PC-3 (cell line): ENCODE measurements at regions not wholly inside any gene's neighbourhood (a gene's known extent, or its start where the extent isn't known, plus 50 kb on each side); places are given as distances from the start of the nearest gene placed in this dataset.

Experiments used
- EZH2 ChIP-seq: fragments of 300-600 bp; sonication (generic); IDR thresholded peaks from one replicate; pipeline ENCODE4 v1.6.1; 2017; ENCODE audit warnings: antibody characterized with exemption, mild to moderate bottlenecking, low read length; ENCODE audit not compliant: unreplicated experiment
- EZH2phosphoT487 ChIP-seq: fragments of 300-600 bp; sonication (generic); IDR thresholded peaks from 2 replicates; pipeline ENCODE4 v1.6.1; 2018; ENCODE audit warnings: mild to moderate bottlenecking, antibody characterized with exemption, low read length, borderline replicate concordance
- TF ChIP-seq, protein P1 (sequence below): fragments of 300-600 bp; sonication (generic); conservative IDR thresholded peaks from 2 replicates; pipeline ENCODE4 v1.5.1; 2017; ENCODE audit warnings: antibody characterized with exemption, low read depth, mild to moderate bottlenecking, low read length

- TF ChIP-seq, protein P1, sequence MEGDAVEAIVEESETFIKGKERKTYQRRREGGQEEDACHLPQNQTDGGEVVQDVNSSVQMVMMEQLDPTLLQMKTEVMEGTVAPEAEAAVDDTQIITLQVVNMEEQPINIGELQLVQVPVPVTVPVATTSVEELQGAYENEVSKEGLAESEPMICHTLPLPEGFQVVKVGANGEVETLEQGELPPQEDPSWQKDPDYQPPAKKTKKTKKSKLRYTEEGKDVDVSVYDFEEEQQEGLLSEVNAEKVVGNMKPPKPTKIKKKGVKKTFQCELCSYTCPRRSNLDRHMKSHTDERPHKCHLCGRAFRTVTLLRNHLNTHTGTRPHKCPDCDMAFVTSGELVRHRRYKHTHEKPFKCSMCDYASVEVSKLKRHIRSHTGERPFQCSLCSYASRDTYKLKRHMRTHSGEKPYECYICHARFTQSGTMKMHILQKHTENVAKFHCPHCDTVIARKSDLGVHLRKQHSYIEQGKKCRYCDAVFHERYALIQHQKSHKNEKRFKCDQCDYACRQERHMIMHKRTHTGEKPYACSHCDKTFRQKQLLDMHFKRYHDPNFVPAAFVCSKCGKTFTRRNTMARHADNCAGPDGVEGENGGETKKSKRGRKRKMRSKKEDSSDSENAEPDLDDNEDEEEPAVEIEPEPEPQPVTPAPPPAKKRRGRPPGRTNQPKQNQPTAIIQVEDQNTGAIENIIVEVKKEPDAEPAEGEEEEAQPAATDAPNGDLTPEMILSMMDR, result no peak
- TF ChIP-seq EZH2, result no peak
- TF ChIP-seq EZH2phosphoT487, result no peak
These were observed 124.0 kb downstream of the PROX1 start for GRCh38 chr1:214111796-214112195.
